WTC11 (cell line): ENCODE measurements at regions not wholly inside any gene's neighbourhood (a gene's known extent, or its start where the extent isn't known, plus 50 kb on each side); places are given as distances from the start of the nearest gene placed in this dataset.

ENCODE experiments used
- ATAC-seq: fragments of 200-7000 bp; cut with Tn5 transposase; 2 replicates; pipeline ENCODE4 v1.10.0; 2021; ENCODE audit warnings: mild to moderate bottlenecking, moderate library complexity
- CTCF ChIA-PET: fragments of 300-600 bp; sonication (Branson Sonifier 250); formaldehyde crosslinking; loops from one replicate; lab custom pipeline; 2021; ENCODE audit warnings: antibody characterized with exemption; lab: Charles Lee
- POLR2A ChIA-PET: fragments of 350-600 bp; sonication (Branson Sonifier 250); formaldehyde crosslinking; loops from one replicate; lab custom pipeline; 2021; ENCODE audit warnings: antibody characterized with exemption; lab: Charles Lee
- DNase-seq: peaks from one replicate; pipeline ENCODE4 v3.0.0; 2021; ENCODE audit warnings: low spot score
- H3K27ac Mint-ChIP-seq: 2 replicates; pipeline ENCODE4 v1.8.0; 2021; ENCODE audit warnings: mixed read lengths
- H3K27me3 Mint-ChIP-seq: 2 replicates; pipeline ENCODE4 v1.8.0; 2021; ENCODE audit warnings: low read depth, mild to moderate bottlenecking, moderate library complexity, mixed read lengths
- H3K36me3 Mint-ChIP-seq: 2 replicates; pipeline ENCODE4 v1.8.0; 2021; ENCODE audit warnings: mixed read lengths
- H3K4me1 Mint-ChIP-seq: 2 replicates; pipeline ENCODE4 v1.8.0; 2022; ENCODE audit warnings: mixed read lengths
- H3K4me3 Mint-ChIP-seq: 2 replicates; pipeline ENCODE4 v1.8.0; 2021; ENCODE audit warnings: mild to moderate bottlenecking, moderate library complexity, mixed read lengths
- H3K9me3 Mint-ChIP-seq: 2 replicates; pipeline ENCODE4 v1.8.0; 2021; ENCODE audit warnings: mixed read lengths
- ATF2 ChIP-seq: sonication (generic); formaldehyde crosslinking; IDR thresholded peaks from 2 replicates; pipeline ENCODE4 v1.8.1; 2022; ENCODE audit warnings: low read depth, missing genetic modification reagents, borderline replicate concordance
- CBFB ChIP-seq: sonication (generic); formaldehyde crosslinking; IDR thresholded peaks from 2 replicates; pipeline ENCODE4 v1.8.1; 2022; ENCODE audit warnings: mild to moderate bottlenecking, low read depth, missing genetic modification reagents
- E2F5 ChIP-seq: sonication (generic); formaldehyde crosslinking; IDR thresholded peaks from 2 replicates; pipeline ENCODE4 v1.8.1; 2022; ENCODE audit warnings: mild to moderate bottlenecking, moderate library complexity, missing genetic modification reagents
- FOXJ3 ChIP-seq: sonication (generic); formaldehyde crosslinking; IDR thresholded peaks from 2 replicates; pipeline ENCODE4 v1.9.0; 2021; ENCODE audit warnings: missing genetic modification reagents, mild to moderate bottlenecking, borderline replicate concordance
- FOXP1 ChIP-seq: sonication (generic); formaldehyde crosslinking; IDR thresholded peaks from 2 replicates; pipeline ENCODE4 v1.8.0; 2022; ENCODE audit warnings: missing genetic modification reagents, mild to moderate bottlenecking, moderate library complexity, borderline replicate concordance
- GABPB1 ChIP-seq: sonication (generic); formaldehyde crosslinking; IDR thresholded peaks from 2 replicates; pipeline ENCODE4 v1.8.1; 2023; ENCODE audit warnings: mild to moderate bottlenecking, missing genetic modification reagents
- HMGXB4 ChIP-seq: sonication (generic); formaldehyde crosslinking; IDR thresholded peaks from 2 replicates; pipeline ENCODE4 v1.8.1; 2023; ENCODE audit warnings: mild to moderate bottlenecking, moderate library complexity, missing genetic modification reagents
- MYBL2 ChIP-seq: sonication (generic); formaldehyde crosslinking; IDR thresholded peaks from 2 replicates; pipeline ENCODE4 v1.8.1; 2023; ENCODE audit warnings: mild to moderate bottlenecking, moderate library complexity, missing genetic modification reagents
- NFYB ChIP-seq: sonication (generic); formaldehyde crosslinking; conservative IDR thresholded peaks from 2 replicates; pipeline ENCODE4 v1.8.0; 2022; ENCODE audit warnings: low read depth, missing genetic modification reagents
- PRDM15 ChIP-seq: sonication (generic); formaldehyde crosslinking; IDR thresholded peaks from 2 replicates; pipeline ENCODE4 v1.8.0; 2022; ENCODE audit warnings: missing genetic modification reagents
- USF2 ChIP-seq: sonication (generic); formaldehyde crosslinking; IDR thresholded peaks from 2 replicates; pipeline ENCODE4 v1.8.1; 2023; ENCODE audit warnings: mild to moderate bottlenecking, missing genetic modification reagents, moderate library complexity
- ZNF396 ChIP-seq: fragments of 250-450 bp; sonication (Bioruptor Pico); IDR thresholded peaks from 2 replicates; pipeline ENCODE4 v1.8.0; 2021; ENCODE audit warnings: mild to moderate bottlenecking, moderate library complexity, borderline replicate concordance
- ZNF671 ChIP-seq: fragments of 250-450 bp; sonication (Bioruptor Pico); IDR thresholded peaks from 2 replicates; pipeline ENCODE4 v1.8.0; 2021; ENCODE audit warnings: mild to moderate bottlenecking

- Mint-ChIP-seq H3K36me3 (peaks cover 15% of the 10 kb centered on the region), H3K4me3 (no peak overlapping the region)
Measured at GRCh38 chrY:17318631-17319030, 561.4 kb downstream of the CDY2B start.

More at GRCh38 chrY:17318631-17319030, 561.4 kb downstream of the CDY2B start:
- H3K27ac Mint-ChIP-seq, result no peak overlapping the region
- ChIA-PET CTCF (no interaction called here), POLR2A (no interaction called here)
- H3K9me3 Mint-ChIP-seq, result peaks cover 26% of the 10 kb centered on the region
- no peak for ATAC-seq
- no peaks in the 10 kb centered on the region for H3K4me1 Mint-ChIP-seq
- no peak for DNase-seq
- H3K27me3 Mint-ChIP-seq, result peaks cover 3% of the 10 kb centered on the region
- TF ChIP-seq HMGXB4 (CRISPR knock-in tag), result no peak
- no peak for TF ChIP-seq MYBL2 (CRISPR knock-in tag)
- no peak for TF ChIP-seq NFYB (CRISPR knock-in tag)
- TF ChIP-seq FOXJ3, result no peak
- TF ChIP-seq ZNF396 (CRISPR knock-in tag), result no peak
- no peak for TF ChIP-seq USF2 (CRISPR knock-in tag)
- TF ChIP-seq PRDM15 (CRISPR knock-in tag), result no peak
- TF ChIP-seq GABPB1, result no peak
- TF ChIP-seq E2F5 (CRISPR knock-in tag), result no peak
- TF ChIP-seq CBFB (CRISPR knock-in tag), result no peak
- TF ChIP-seq ZNF671 (CRISPR knock-in tag), result no peak
- TF ChIP-seq FOXP1 (CRISPR knock-in tag), result no peak
- no peak for TF ChIP-seq ATF2 (CRISPR knock-in tag)
